ENCODE measurements at regions not wholly inside any gene's neighbourhood (a gene's known extent, or its start where the extent isn't known, plus 50 kb on each side); places are given as distances from the start of the nearest gene placed in this dataset.

- Histone ChIP-seq H4K20me1 (replicated peaks; ENCODE audit: insufficient read depth) (no peaks in the 10 kb centered on the region), H3K36me3 (ENCODE audit: insufficient read depth) (no peaks in the 10 kb centered on the region), H3K27me3 (ENCODE audit: insufficient read depth) (no peaks in the 10 kb centered on the region), H3K9me2 (ENCODE audit: insufficient read depth) (peaks cover 10% of the 10 kb centered on the region; the same call in 1 of the 2 replicates), H3K4me2 (no peak overlapping the region), H3K4me1 (ENCODE audit: insufficient read depth) (no peaks in the 10 kb centered on the region), H3F3A (replicated peaks; ENCODE audit: low read depth) (no peaks in the 10 kb centered on the region), H2AFZ (no peak overlapping the region), H3K79me2 (replicated peaks; ENCODE audit: insufficient read depth) (no peaks in the 10 kb centered on the region), H3K27ac (ENCODE audit: low read depth) (no peak overlapping the region), H3K4me3 (no peak overlapping the region)
- Mint-ChIP-seq H3K4me1 (no peaks in the 10 kb centered on the region), H3K36me3 (ENCODE audit: low read depth) (peaks cover 3% of the 10 kb centered on the region; the same call in 1 of the 3 replicates), H3K27ac (no peak overlapping the region), H3K27me3 (ENCODE audit: insufficient read depth, low read depth, poor library complexity) (peaks cover 1% of the 10 kb centered on the region), H3K9me3 (peaks cover 12% of the 10 kb centered on the region; the same call in 2 of the 3 replicates), H3K4me3 (no peak overlapping the region)
- DNase-seq (ENCODE audit: low spot score) (no peak), ATAC-seq (no peak)
- TF ChIP-seq POLR2AphosphoS5 (IDR thresholded peaks at IDR 0.05; ENCODE audit: low read depth) (no peak), ETS1 (IDR thresholded peaks at IDR 0.05) (no peak), ZNF462 (CRISPR knock-in tag; IDR thresholded peaks at IDR 0.05) (no peak), REST (IDR thresholded peaks at IDR 0.05; ENCODE audit: unreplicated experiment) (no peak), ZNF114 (CRISPR knock-in tag; IDR thresholded peaks at IDR 0.05) (no peak), EZH2phosphoT487 (IDR thresholded peaks at IDR 0.05; ENCODE audit: unreplicated experiment) (no peak), NANOG (IDR thresholded peaks at IDR 0.05; ENCODE audit: borderline replicate concordance) (no peak), EZH2 (IDR thresholded peaks at IDR 0.05; ENCODE audit: low read depth, unreplicated experiment) (no peak), STAT1 (IDR thresholded peaks at IDR 0.05; ENCODE audit: unreplicated experiment) (no peak)
- TF ChIP-seq, protein P1, sequence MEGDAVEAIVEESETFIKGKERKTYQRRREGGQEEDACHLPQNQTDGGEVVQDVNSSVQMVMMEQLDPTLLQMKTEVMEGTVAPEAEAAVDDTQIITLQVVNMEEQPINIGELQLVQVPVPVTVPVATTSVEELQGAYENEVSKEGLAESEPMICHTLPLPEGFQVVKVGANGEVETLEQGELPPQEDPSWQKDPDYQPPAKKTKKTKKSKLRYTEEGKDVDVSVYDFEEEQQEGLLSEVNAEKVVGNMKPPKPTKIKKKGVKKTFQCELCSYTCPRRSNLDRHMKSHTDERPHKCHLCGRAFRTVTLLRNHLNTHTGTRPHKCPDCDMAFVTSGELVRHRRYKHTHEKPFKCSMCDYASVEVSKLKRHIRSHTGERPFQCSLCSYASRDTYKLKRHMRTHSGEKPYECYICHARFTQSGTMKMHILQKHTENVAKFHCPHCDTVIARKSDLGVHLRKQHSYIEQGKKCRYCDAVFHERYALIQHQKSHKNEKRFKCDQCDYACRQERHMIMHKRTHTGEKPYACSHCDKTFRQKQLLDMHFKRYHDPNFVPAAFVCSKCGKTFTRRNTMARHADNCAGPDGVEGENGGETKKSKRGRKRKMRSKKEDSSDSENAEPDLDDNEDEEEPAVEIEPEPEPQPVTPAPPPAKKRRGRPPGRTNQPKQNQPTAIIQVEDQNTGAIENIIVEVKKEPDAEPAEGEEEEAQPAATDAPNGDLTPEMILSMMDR (conservative IDR thresholded peaks at IDR 0.05; ENCODE audit: low read depth in 2 of 2), result no peak
Observed at GRCh38 chr18:45503990-45504389, 111.3 kb upstream of the SLC14A2 start.
